IMR-90 (cell line): ENCODE measurements at regions not wholly inside any gene's neighbourhood (a gene's known extent, or its start where the extent isn't known, plus 50 kb on each side); places are given as distances from the start of the nearest gene placed in this dataset.

ENCODE experiments used
- ATAC-seq: fragments of 200-7000 bp; cut with Tn5 transposase; 2 replicates; pipeline ENCODE4 v1.9.1; 2020; ENCODE audit warnings: low read depth, mild to moderate bottlenecking, moderate library complexity
- BruUV-seq: library from RNA; stranded (reverse); fragments of 400-500 nt; replicated peaks from 2 replicates; lab custom pipeline; 2021; lab: Mats Ljungman, UMichigan
- CTCF ChIA-PET: fragments of 300-600 bp; formaldehyde crosslinking; extraction: SDS; loops from one replicate; lab custom pipeline; 2021; ENCODE audit warnings: antibody characterized with exemption; lab: Yijun Ruan, JAX
- POLR2A ChIA-PET: fragments of 300-600 bp; sonication (Branson Sonifier 250); formaldehyde crosslinking; loops from one replicate; lab custom pipeline; 2022; ENCODE audit warnings: antibody characterized with exemption; ENCODE audit not compliant: unreplicated experiment; lab: Charles Lee
- DNase-seq: peaks from one replicate; pipeline ENCODE4 v3.0.0; 2013
- H2AFZ ChIP-seq: replicated peaks from 2 replicates; pipeline ENCODE3; 2013; ENCODE audit warnings: low read length, mild to moderate bottlenecking; ENCODE audit not compliant: poor library complexity
- H2AK5ac ChIP-seq: 2 replicates; pipeline ENCODE4 v1.6.1; 2013; ENCODE audit warnings: low read depth, low read length, inconsistent platforms
- H2AK9ac ChIP-seq: replicated peaks from 2 replicates; pipeline ENCODE3; 2013; ENCODE audit warnings: mild to moderate bottlenecking, low read depth, low read length, moderate library complexity; ENCODE audit not compliant: poor library complexity
- H2BK120ac ChIP-seq: 2 replicates; pipeline ENCODE4 v1.6.1; 2013; ENCODE audit warnings: low read depth, low read length, inconsistent platforms
- H2BK15ac ChIP-seq: 3 replicates; pipeline ENCODE4 v1.6.1; 2013; ENCODE audit warnings: low read depth, low read length, inconsistent platforms
- H2BK20ac ChIP-seq: 2 replicates; pipeline ENCODE4 v1.6.1; 2013; ENCODE audit warnings: low read depth, mild to moderate bottlenecking, inconsistent platforms, low read length, moderate library complexity
- H2BK5ac ChIP-seq: 2 replicates; pipeline ENCODE4 v1.6.1; 2013; ENCODE audit warnings: mild to moderate bottlenecking, low read depth, low read length, inconsistent platforms; ENCODE audit not compliant: poor library complexity, severe bottlenecking
- H3K14ac ChIP-seq: replicated peaks from 2 replicates; pipeline ENCODE4 v1.6.1; 2013; ENCODE audit warnings: low read depth, low read length, inconsistent platforms
- H3K18ac ChIP-seq: 2 replicates; pipeline ENCODE4 v1.6.1; 2013; ENCODE audit warnings: low read depth, low read length, control low read depth
- H3K23ac ChIP-seq: 2 replicates; pipeline ENCODE4 v1.6.1; 2013; ENCODE audit warnings: low read depth, low read length, inconsistent platforms
- H3K27ac ChIP-seq: 2 replicates; pipeline ENCODE4 v1.5.1; 2013; ENCODE audit warnings: mild to moderate bottlenecking, control low read depth, low read length; ENCODE audit not compliant: insufficient read depth
- H3K27me3 ChIP-seq: 2 replicates; pipeline ENCODE4 v1.6.1; 2013; ENCODE audit warnings: low read length; ENCODE audit not compliant: control insufficient read depth, insufficient read depth
- H3K36me3 ChIP-seq: 2 replicates; pipeline ENCODE4 v1.6.1; 2013; ENCODE audit warnings: low read length, mixed read lengths; ENCODE audit not compliant: control insufficient read depth, insufficient read depth
- H3K4ac ChIP-seq: 2 replicates; pipeline ENCODE4 v1.6.1; 2013; ENCODE audit warnings: low read depth, low read length, inconsistent platforms
- H3K4me1 ChIP-seq: 2 replicates; pipeline ENCODE4 v1.6.1; 2013; ENCODE audit warnings: low read length, mixed read lengths; ENCODE audit not compliant: control insufficient read depth, insufficient read depth
- H3K4me2 ChIP-seq: 2 replicates; pipeline ENCODE4 v1.6.1; 2013; ENCODE audit warnings: low read depth, mild to moderate bottlenecking, control low read depth, low read length, moderate library complexity
- H3K4me3 ChIP-seq: 2 replicates; pipeline ENCODE4 v1.5.1; 2013; ENCODE audit warnings: low read depth, mild to moderate bottlenecking, control low read depth, low read length, moderate library complexity; ENCODE audit not compliant: insufficient read depth
- H3K56ac ChIP-seq: 2 replicates; pipeline ENCODE4 v1.6.1; 2013; ENCODE audit warnings: low read length, inconsistent platforms; ENCODE audit not compliant: insufficient read depth; ENCODE audit errors: extremely low read depth
- H3K79me1 ChIP-seq, 2 experiments: 2 replicates each; pipeline ENCODE4 v1.6.1; 2013; ENCODE audit warnings: low read length in 2 of 2, inconsistent platforms in 1 of 2, low read depth in 1 of 2
- H3K9ac ChIP-seq: 2 replicates; pipeline ENCODE4 v1.6.1; 2013; ENCODE audit warnings: low read depth, low read length, control low read depth
- H3K9me1 ChIP-seq: 2 replicates; pipeline ENCODE4 v1.6.1; 2013; ENCODE audit warnings: low read length, inconsistent platforms; ENCODE audit not compliant: insufficient read depth
- H3K9me3 ChIP-seq: 2 replicates; pipeline ENCODE4 v1.6.1; 2013; ENCODE audit warnings: low read length; ENCODE audit not compliant: control insufficient read depth, insufficient read depth
- H4K20me1 ChIP-seq: 2 replicates; pipeline ENCODE4 v1.6.1; 2013; ENCODE audit warnings: low read length, inconsistent platforms; ENCODE audit not compliant: insufficient read depth
- H4K5ac ChIP-seq: 2 replicates; pipeline ENCODE4 v1.6.1; 2013; ENCODE audit warnings: mild to moderate bottlenecking, low read depth, low read length, control low read depth
- H4K8ac ChIP-seq, 2 experiments: 2 replicates each; pipeline ENCODE4 v1.6.1; 2013; ENCODE audit warnings: low read depth in 2 of 2, low read length in 2 of 2, control low read depth in 1 of 2, inconsistent platforms in 1 of 2
- H4K91ac ChIP-seq: 2 replicates; pipeline ENCODE4 v1.6.1; 2013; ENCODE audit warnings: low read depth, low read length, inconsistent platforms; ENCODE audit not compliant: insufficient read depth
- BHLHE40 ChIP-seq: fragments of 150-350 bp; IDR thresholded peaks from 2 replicates; pipeline ENCODE4 v1.6.1; 2016; ENCODE audit warnings: mild to moderate bottlenecking, low read depth, low read length
- CEBPB ChIP-seq: IDR thresholded peaks from 2 replicates; pipeline ENCODE4 v1.6.1; 2012; ENCODE audit warnings: low read depth, low read length, improper control_type of control experiment
- CHD1 ChIP-seq: IDR thresholded peaks from 2 replicates; pipeline ENCODE4 v1.6.1; 2012; ENCODE audit warnings: low read depth, low read length, improper control_type of control experiment
- CTCF ChIP-seq: conservative IDR thresholded peaks from 2 replicates; pipeline ENCODE4 v1.5.1; 2012; ENCODE audit warnings: mild to moderate bottlenecking, low read depth, low read length, improper control_type of control experiment
- ELK1 ChIP-seq: fragments of 150-350 bp; IDR thresholded peaks from 2 replicates; pipeline ENCODE4 v1.6.1; 2016; ENCODE audit warnings: low read depth, mild to moderate bottlenecking, low read length, moderate library complexity, borderline replicate concordance
- FOS ChIP-seq: fragments of 150-350 bp; IDR thresholded peaks from 2 replicates; pipeline ENCODE4 v1.6.1; 2016; ENCODE audit warnings: low read depth, low read length
- MAFK ChIP-seq: IDR thresholded peaks from 2 replicates; pipeline ENCODE4 v1.6.1; 2012; ENCODE audit warnings: low read depth, low read length, improper control_type of control experiment
- MAZ ChIP-seq: IDR thresholded peaks from 2 replicates; pipeline ENCODE4 v1.6.1; 2012; ENCODE audit warnings: low read depth, mild to moderate bottlenecking, low read length, improper control_type of control experiment, moderate library complexity, borderline replicate concordance
- MXI1 ChIP-seq: IDR thresholded peaks from 2 replicates; pipeline ENCODE4 v1.6.1; 2012; ENCODE audit warnings: low read depth, mild to moderate bottlenecking, low read length, moderate library complexity, borderline replicate concordance
- NFE2L2 ChIP-seq: fragments of 150-350 bp; IDR thresholded peaks from 2 replicates; pipeline ENCODE4 v1.6.1; 2016; ENCODE audit warnings: low read depth, mild to moderate bottlenecking, low read length
- POLR2A ChIP-seq: IDR thresholded peaks from 2 replicates; pipeline ENCODE4 v1.6.1; 2012; ENCODE audit warnings: mild to moderate bottlenecking, low read depth, low read length
- RAD21 ChIP-seq: IDR thresholded peaks from 2 replicates; pipeline ENCODE4 v1.6.1; 2012; ENCODE audit warnings: low read length, improper control_type of control experiment
- RCOR1 ChIP-seq: IDR thresholded peaks from 2 replicates; pipeline ENCODE4 v1.6.1; 2012; ENCODE audit warnings: mild to moderate bottlenecking, low read length, improper control_type of control experiment; ENCODE audit not compliant: insufficient replicate concordance
- RFX5 ChIP-seq: IDR thresholded peaks from 2 replicates; pipeline ENCODE4 v1.8.0; 2012; ENCODE audit warnings: low read depth, mild to moderate bottlenecking, low read length, moderate library complexity
- SMC3 ChIP-seq: fragments of 150-350 bp; IDR thresholded peaks from 2 replicates; pipeline ENCODE4 v1.6.1; 2016; ENCODE audit warnings: low read depth, mild to moderate bottlenecking, antibody characterized with exemption, low read length, moderate library complexity
- USF2 ChIP-seq: fragments of 150-350 bp; IDR thresholded peaks from 2 replicates; pipeline ENCODE4 v1.6.1; 2017; ENCODE audit warnings: mild to moderate bottlenecking, antibody characterized with exemption, low read length, low read depth
- WGBS, 2 experiments: methylation state at CpG; one replicate each; pipeline versions ENCODE4 v1.1.5 to v1.1.7; 2013; ENCODE audit warnings: missing lambda C conversion rate in 2 of 2; ENCODE audit not compliant: insufficient read length in 1 of 2; ENCODE audit errors: extremely low coverage in 2 of 2; 5-methylcytosine and 5-hydroxymethylcytosine counted together
- dilution Hi-C: fragments of 300-500 bp; cut with HindIII; formaldehyde crosslinking; loops from one replicate; pipeline ENCODE4 v1.14.3; 2018; ENCODE audit warnings: low sequenced_read_pairs; ENCODE audit not compliant: unreplicated experiment
- in situ Hi-C: fragments of 300-500 bp; cut with MboI; formaldehyde crosslinking; loops from 3 replicates; pipeline ENCODE4 v1.14.3; 2019; ENCODE audit warnings: low sequenced_read_pairs, inconsistent platforms, mixed read lengths
- intact Hi-C: fragments of 100-400 bp; cut with micrococcal nuclease; formaldehyde crosslinking; loops from 2 replicates; pipeline ENCODE4 v1.10.0; 2022

GRCh38 chr11:27600656-27601055 lies 94.1 kb upstream of the LIN7C start:
- ChIA-PET CTCF (interaction anchor here (0.6 kb wide), 1 partner anchor 784 kb away, joined by 5 read pairs; no protein-coding TSS in a partner anchor), POLR2A (no interaction called here)
- H3K36me3 ChIP-seq = no peaks in the 10 kb centered on the region
- H3K27ac ChIP-seq = no peak overlapping the region
- TF ChIP-seq RCOR1 = no peak
- TF ChIP-seq CTCF = no peak
- TF ChIP-seq ELK1 = no peak
- TF ChIP-seq MXI1 = no peak
- TF ChIP-seq FOS = no peak
- no peak for TF ChIP-seq CHD1
- no peak for TF ChIP-seq CEBPB
- TF ChIP-seq SMC3 = no peak
- no peak for TF ChIP-seq MAZ
- no peak for TF ChIP-seq MAFK
- no peak for TF ChIP-seq BHLHE40
- TF ChIP-seq RFX5 = no peak
- no peak for TF ChIP-seq USF2
- TF ChIP-seq NFE2L2 = no peak
- TF ChIP-seq POLR2A = no peak
- TF ChIP-seq RAD21 = no peak
- no peak overlapping the region for H3K4ac ChIP-seq
- 70% methylated on average over 2 of the region's 3 CpGs; no CpG with 5 or more reads in 1 of the 2 experiments for WGBS, 2 experiments
- DNase-seq (no peak), ATAC-seq (no peak)
- no peak overlapping the region for H3K23ac ChIP-seq
- H3K27me3 ChIP-seq = no peaks in the 10 kb centered on the region; the same call in 1 of the 2 replicates
- H2BK5ac ChIP-seq = no peak overlapping the region
- H2AK9ac ChIP-seq = no peak overlapping the region
- no peak overlapping the region for H4K91ac ChIP-seq
- no TSS peak for BruUV-seq
- H3K18ac ChIP-seq = no peak overlapping the region
- in situ Hi-C loops = no loop called here
- H2AFZ ChIP-seq = no peak overlapping the region
- H3K14ac ChIP-seq = no peak overlapping the region
- intact Hi-C loops = no loop called here
- dilution Hi-C loops = no loop called here
- no peak overlapping the region for H3K4me2 ChIP-seq
- H4K5ac ChIP-seq = no peak overlapping the region
- H3K4me3 ChIP-seq = no peak overlapping the region
- H3K9me1 ChIP-seq = no peaks in the 10 kb centered on the region; the same call in 1 of the 2 replicates
- H2AK5ac ChIP-seq = no peak overlapping the region
- no peaks in the 10 kb centered on the region; the same call in 1 of the 2 replicates for H3K9me3 ChIP-seq
- H4K20me1 ChIP-seq = no peaks in the 10 kb centered on the region
- H2BK15ac ChIP-seq = no peak overlapping the region
- no peaks in the 10 kb centered on the region for H3K4me1 ChIP-seq
- H2BK120ac ChIP-seq = no peak overlapping the region
- H3K79me1 ChIP-seq = no peaks in the 10 kb centered on the region
- H4K8ac ChIP-seq = no peak overlapping the region
- H2BK20ac ChIP-seq = no peak overlapping the region
- no peak overlapping the region for H3K9ac ChIP-seq
- no peak overlapping the region for H3K56ac ChIP-seq
